Panc1 (cell line): ENCODE measurements at regions not wholly inside any gene's neighbourhood (a gene's known extent, or its start where the extent isn't known, plus 50 kb on each side); places are given as distances from the start of the nearest gene placed in this dataset.

Experiments
- ATAC-seq: fragments of 200-7000 bp; cut with Tn5 transposase; 2 replicates; pipeline ENCODE4 v1.9.1; 2020; ENCODE audit warnings: mild to moderate bottlenecking, moderate library complexity
- BruUV-seq: library from RNA; stranded (reverse); fragments of 400-500 nt; replicated peaks from 2 replicates; lab custom pipeline; 2021; lab: Mats Ljungman, UMichigan
- CTCF ChIA-PET: fragments of 300-600 bp; sonication (Branson Sonifier 250); formaldehyde crosslinking; loops from one replicate; lab custom pipeline; 2022; ENCODE audit warnings: antibody characterized with exemption; lab: Charles Lee
- POLR2A ChIA-PET: fragments of 300-600 bp; sonication (Branson Sonifier 250); formaldehyde crosslinking; loops from one replicate; lab custom pipeline; 2022; ENCODE audit warnings: antibody characterized with exemption; lab: Charles Lee
- DNase-seq: peaks from one replicate; pipeline ENCODE4 v3.0.0-alpha.2; 2010; ENCODE audit warnings: low read depth, low spot score
- H3K27ac ChIP-seq: 2 replicates; pipeline ENCODE4 v1.5.1; 2011; ENCODE audit warnings: mild to moderate bottlenecking, low read length, inconsistent platforms
- H3K27me3 ChIP-seq: fragments of 200-500 bp; sonication (Bioruptor generic); 2 replicates; pipeline ENCODE4 v1.6.0; 2014; ENCODE audit warnings: low read length, inconsistent platforms; ENCODE audit not compliant: control insufficient read depth, insufficient read depth
- H3K36me3 ChIP-seq: fragments of 200-500 bp; sonication (Bioruptor generic); 2 replicates; pipeline ENCODE4 v1.5.1; 2014; ENCODE audit warnings: inconsistent platforms, mild to moderate bottlenecking, low read length, moderate library complexity; ENCODE audit not compliant: control insufficient read depth, insufficient read depth
- H3K4me1 ChIP-seq: 2 replicates; pipeline ENCODE4 v1.5.1; 2011; ENCODE audit warnings: inconsistent platforms, mild to moderate bottlenecking, low read length, moderate library complexity; ENCODE audit not compliant: control insufficient read depth, insufficient read depth
- H3K4me3 ChIP-seq, 2 experiments: 2 replicates each; pipeline ENCODE4 v1.5.1; 2011 to 2012; ENCODE audit warnings: low read depth in 2 of 2, low read length in 2 of 2, mild to moderate bottlenecking in 2 of 2, inconsistent platforms in 1 of 2, moderate library complexity in 1 of 2
- H3K9me3 ChIP-seq: fragments of 200-500 bp; sonication (Bioruptor generic); 2 replicates; pipeline ENCODE4 v1.5.1; 2014; ENCODE audit warnings: low read depth, mild to moderate bottlenecking, inconsistent platforms, low read length, moderate library complexity; ENCODE audit not compliant: control insufficient read depth, insufficient read depth
- POLR2AphosphoS5 ChIP-seq: IDR thresholded peaks from 2 replicates; pipeline ENCODE4 v1.6.1; 2012; ENCODE audit warnings: mild to moderate bottlenecking, low read depth, low read length, moderate library complexity
- SIN3A ChIP-seq: IDR thresholded peaks from 2 replicates; pipeline ENCODE4 v1.6.1; 2012; ENCODE audit warnings: low read depth, mild to moderate bottlenecking, low read length, moderate library complexity, borderline replicate concordance; ENCODE audit not compliant: insufficient read depth
- TCF7L2 ChIP-seq: IDR thresholded peaks from 2 replicates; pipeline ENCODE4 v1.6.1; 2011; ENCODE audit warnings: mild to moderate bottlenecking, low read depth, low read length, inconsistent platforms
- in situ Hi-C: cut with HindIII; loops from 2 replicates; pipeline ENCODE4 v1.10.0; 2016; ENCODE audit warnings: low sequenced_read_pairs, low pct_unique_long_range_greater_than_20kb
- intact Hi-C: fragments of 100-400 bp; cut with micrococcal nuclease; formaldehyde crosslinking; loops from one replicate; pipeline ENCODE4 v1.10.0; 2022; ENCODE audit not compliant: unreplicated experiment
- TF ChIP-seq, protein P1 (sequence below): fragments of 450-650 bp; IDR thresholded peaks from 2 replicates; pipeline ENCODE4 v1.5.1; 2017; ENCODE audit warnings: mild to moderate bottlenecking
- TF ChIP-seq, protein P2 (sequence below), 2 experiments: IDR thresholded peaks; 2 replicates each; pipeline ENCODE4 v1.6.1; 2011 to 2012; ENCODE audit warnings: low read depth in 2 of 2, control low read depth in 1 of 2, low read length in 1 of 2, mild to moderate bottlenecking in 1 of 2, moderate library complexity in 1 of 2; ENCODE audit not compliant: insufficient read depth in 1 of 2

- H3K36me3 ChIP-seq: no peaks in the 10 kb centered on the region
- no peak for ATAC-seq
- in situ Hi-C loops: no loop called here
- no peaks in the 10 kb centered on the region for H3K4me1 ChIP-seq
- CTCF ChIA-PET: no interaction called here
- H3K9me3 ChIP-seq: no peaks in the 10 kb centered on the region
- H3K27me3 ChIP-seq: no peaks in the 10 kb centered on the region
- intact Hi-C loops: loop anchor here (1.0 kb wide), 1 partner anchor 12 kb away; no protein-coding TSS in a partner anchor
- BruUV-seq: no TSS peak
- no peak overlapping the region for H3K27ac ChIP-seq
- POLR2A ChIA-PET: no interaction called here
- no peak for DNase-seq
- no peak overlapping the region for H3K4me3 ChIP-seq
- TF ChIP-seq POLR2AphosphoS5 (no peak), TCF7L2 (no peak), SIN3A (no peak)
- TF ChIP-seq, protein P1, sequence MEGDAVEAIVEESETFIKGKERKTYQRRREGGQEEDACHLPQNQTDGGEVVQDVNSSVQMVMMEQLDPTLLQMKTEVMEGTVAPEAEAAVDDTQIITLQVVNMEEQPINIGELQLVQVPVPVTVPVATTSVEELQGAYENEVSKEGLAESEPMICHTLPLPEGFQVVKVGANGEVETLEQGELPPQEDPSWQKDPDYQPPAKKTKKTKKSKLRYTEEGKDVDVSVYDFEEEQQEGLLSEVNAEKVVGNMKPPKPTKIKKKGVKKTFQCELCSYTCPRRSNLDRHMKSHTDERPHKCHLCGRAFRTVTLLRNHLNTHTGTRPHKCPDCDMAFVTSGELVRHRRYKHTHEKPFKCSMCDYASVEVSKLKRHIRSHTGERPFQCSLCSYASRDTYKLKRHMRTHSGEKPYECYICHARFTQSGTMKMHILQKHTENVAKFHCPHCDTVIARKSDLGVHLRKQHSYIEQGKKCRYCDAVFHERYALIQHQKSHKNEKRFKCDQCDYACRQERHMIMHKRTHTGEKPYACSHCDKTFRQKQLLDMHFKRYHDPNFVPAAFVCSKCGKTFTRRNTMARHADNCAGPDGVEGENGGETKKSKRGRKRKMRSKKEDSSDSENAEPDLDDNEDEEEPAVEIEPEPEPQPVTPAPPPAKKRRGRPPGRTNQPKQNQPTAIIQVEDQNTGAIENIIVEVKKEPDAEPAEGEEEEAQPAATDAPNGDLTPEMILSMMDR: no peak
- TF ChIP-seq, protein P2, sequence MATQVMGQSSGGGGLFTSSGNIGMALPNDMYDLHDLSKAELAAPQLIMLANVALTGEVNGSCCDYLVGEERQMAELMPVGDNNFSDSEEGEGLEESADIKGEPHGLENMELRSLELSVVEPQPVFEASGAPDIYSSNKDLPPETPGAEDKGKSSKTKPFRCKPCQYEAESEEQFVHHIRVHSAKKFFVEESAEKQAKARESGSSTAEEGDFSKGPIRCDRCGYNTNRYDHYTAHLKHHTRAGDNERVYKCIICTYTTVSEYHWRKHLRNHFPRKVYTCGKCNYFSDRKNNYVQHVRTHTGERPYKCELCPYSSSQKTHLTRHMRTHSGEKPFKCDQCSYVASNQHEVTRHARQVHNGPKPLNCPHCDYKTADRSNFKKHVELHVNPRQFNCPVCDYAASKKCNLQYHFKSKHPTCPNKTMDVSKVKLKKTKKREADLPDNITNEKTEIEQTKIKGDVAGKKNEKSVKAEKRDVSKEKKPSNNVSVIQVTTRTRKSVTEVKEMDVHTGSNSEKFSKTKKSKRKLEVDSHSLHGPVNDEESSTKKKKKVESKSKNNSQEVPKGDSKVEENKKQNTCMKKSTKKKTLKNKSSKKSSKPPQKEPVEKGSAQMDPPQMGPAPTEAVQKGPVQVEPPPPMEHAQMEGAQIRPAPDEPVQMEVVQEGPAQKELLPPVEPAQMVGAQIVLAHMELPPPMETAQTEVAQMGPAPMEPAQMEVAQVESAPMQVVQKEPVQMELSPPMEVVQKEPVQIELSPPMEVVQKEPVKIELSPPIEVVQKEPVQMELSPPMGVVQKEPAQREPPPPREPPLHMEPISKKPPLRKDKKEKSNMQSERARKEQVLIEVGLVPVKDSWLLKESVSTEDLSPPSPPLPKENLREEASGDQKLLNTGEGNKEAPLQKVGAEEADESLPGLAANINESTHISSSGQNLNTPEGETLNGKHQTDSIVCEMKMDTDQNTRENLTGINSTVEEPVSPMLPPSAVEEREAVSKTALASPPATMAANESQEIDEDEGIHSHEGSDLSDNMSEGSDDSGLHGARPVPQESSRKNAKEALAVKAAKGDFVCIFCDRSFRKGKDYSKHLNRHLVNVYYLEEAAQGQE (IDR thresholded peaks at IDR 0.05; ENCODE audit: insufficient read depth in 1 of 2, low read depth in 2 of 2, low read length in 1 of 2): no peak
These were observed 197.7 kb downstream of the CD109 start for GRCh38 chr6:73893696-73894095.

GRCh38 chr6:73888050-73888449, 192.0 kb downstream of the CD109 start:
- no peak for DNase-seq

More at GRCh38 chr6:73888050-73888449, 192.0 kb downstream of the CD109 start:
- H3K36me3 ChIP-seq: no peaks in the 10 kb centered on the region
- no peaks in the 10 kb centered on the region for H3K4me1 ChIP-seq
- BruUV-seq: no TSS peak
- POLR2A ChIA-PET: no interaction called here
- CTCF ChIA-PET: no interaction called here
- no peaks in the 10 kb centered on the region for H3K9me3 ChIP-seq
- TF ChIP-seq POLR2AphosphoS5 (no peak), SIN3A (no peak), TCF7L2 (no peak)
- TF ChIP-seq, protein P1: no peak
- H3K27ac ChIP-seq: no peak overlapping the region
- H3K27me3 ChIP-seq: no peaks in the 10 kb centered on the region
- intact Hi-C loops: no loop called here
- ATAC-seq: no peak
- no peak overlapping the region for H3K4me3 ChIP-seq
- in situ Hi-C loops: no loop called here
